Activated CD8-positive, alpha-beta memory T cell treated with anti-CD3 and anti-CD28 coated beads, Interleukin-2, amount 50 U/mL, for 48 hours (primary cell): ENCODE measurements at regions not wholly inside any gene's neighbourhood (a gene's known extent, or its start where the extent isn't known, plus 50 kb on each side); places are given as distances from the start of the nearest gene placed in this dataset.

Experiments
- DNase-seq: peaks from one replicate; pipeline ENCODE4 v3.0.0-alpha.2; 2020

- DNase-seq: no peak
Observed at GRCh38 chr6:115398607-115399006, 662.1 kb downstream of the FRK start.

- DNase-seq: no peak
Observed at GRCh38 chr6:115396112-115396906, 664.4 kb downstream of the FRK start.

- DNase-seq: no peak
Observed at GRCh38 chr6:115393821-115394220, 666.9 kb downstream of the FRK start.

GRCh38 chr6:115370202-115370601 is 690.5 kb downstream of the FRK start:
- no peak for DNase-seq

- DNase-seq: no peak
Observed at GRCh38 chr6:115365783-115366182, 694.9 kb downstream of the FRK start.

GRCh38 chr6:115363379-115363778 is 697.3 kb downstream of the FRK start:
- no peak for DNase-seq

- DNase-seq: no peak
Observed at GRCh38 chr6:115362234-115362633, 698.5 kb downstream of the FRK start.

GRCh38 chr6:115360602-115361325 is 699.9 kb downstream of the FRK start:
- DNase-seq: no peak

- DNase-seq: no peak
Observed at GRCh38 chr6:115358616-115359015, 702.1 kb downstream of the FRK start.

GRCh38 chr6:115356371-115356770 is 704.3 kb downstream of the FRK start:
- DNase-seq: no peak

- DNase-seq: no peak
Observed at GRCh38 chr6:115323001-115323400, 737.7 kb downstream of the FRK start.

- no peak for DNase-seq
Observed at GRCh38 chr6:115319823-115320222, 740.9 kb downstream of the FRK start.

- no peak for DNase-seq
Observed at GRCh38 chr6:115310156-115310555, 750.5 kb downstream of the FRK start.

GRCh38 chr6:115302731-115303130 is 758.0 kb downstream of the FRK start:
- no peak for DNase-seq

GRCh38 chr6:115287467-115287866 is 773.2 kb downstream of the FRK start:
- DNase-seq: no peak

- DNase-seq: no peak
Observed at GRCh38 chr6:115276881-115277565, 783.7 kb downstream of the FRK start.

- no peak for DNase-seq
Observed at GRCh38 chr6:115272311-115272710, 788.4 kb downstream of the FRK start.

GRCh38 chr6:115271434-115271833 is 789.3 kb downstream of the FRK start:
- no peak for DNase-seq

GRCh38 chr6:115270953-115271352 is 789.7 kb downstream of the FRK start:
- no peak for DNase-seq

- no peak for DNase-seq
Observed at GRCh38 chr6:115241373-115241772, 819.3 kb downstream of the FRK start.

- DNase-seq: no peak
Observed at GRCh38 chr6:115221198-115221597, 839.5 kb downstream of the FRK start.

- no peak for DNase-seq
Observed at GRCh38 chr6:115220551-115221159, 840.0 kb downstream of the FRK start.

GRCh38 chr6:115219645-115220044 is 841.0 kb downstream of the FRK start:
- no peak for DNase-seq
